ENCODE measurements at regions not wholly inside any gene's neighbourhood (a gene's known extent, or its start where the extent isn't known, plus 50 kb on each side); places are given as distances from the start of the nearest gene placed in this dataset.

- DNase-seq (ENCODE audit: insufficient read length, low spot score) (no peak), FAIRE-seq (no peak)
- TF ChIP-seq CTCF (IDR thresholded peaks at IDR 0.05; ENCODE audit: insufficient read depth, missing control alignments), result no peak
Observed at GRCh38 chr4:122973465-122973864, 51.1 kb upstream of the NUDT6 start.

GRCh38 chr4:122976111-122976510 lies 53.7 kb upstream of the NUDT6 start:
- no peak for FAIRE-seq
- no peak for DNase-seq (ENCODE audit: insufficient read length, low spot score)
- TF ChIP-seq CTCF (IDR thresholded peaks at IDR 0.05; ENCODE audit: insufficient read depth, missing control alignments), result no peak

- no peak for FAIRE-seq
- no peak for TF ChIP-seq CTCF (IDR thresholded peaks at IDR 0.05; ENCODE audit: insufficient read depth, missing control alignments)
- no peak for DNase-seq (ENCODE audit: insufficient read length, low spot score)
Observed at GRCh38 chr4:122977103-122977502, 54.7 kb upstream of the NUDT6 start.

GRCh38 chr4:122978109-122978508 lies 55.7 kb upstream of the NUDT6 start:
- TF ChIP-seq CTCF (IDR thresholded peaks at IDR 0.05; ENCODE audit: insufficient read depth, missing control alignments), result no peak
- DNase-seq (ENCODE audit: insufficient read length, low spot score) (no peak), FAIRE-seq (no peak)

GRCh38 chr4:122978789-122979188 lies 56.4 kb upstream of the NUDT6 start:
- no peak for TF ChIP-seq CTCF (IDR thresholded peaks at IDR 0.05; ENCODE audit: insufficient read depth, missing control alignments)
- no peak for FAIRE-seq
- no peak for DNase-seq (ENCODE audit: insufficient read length, low spot score)

- FAIRE-seq, result no peak
- TF ChIP-seq CTCF (IDR thresholded peaks at IDR 0.05; ENCODE audit: insufficient read depth, missing control alignments), result no peak
- no peak for DNase-seq (ENCODE audit: insufficient read length, low spot score)
Observed at GRCh38 chr4:122980860-122981259, 58.5 kb upstream of the NUDT6 start.

- no peak for FAIRE-seq
- no peak for TF ChIP-seq CTCF (IDR thresholded peaks at IDR 0.05; ENCODE audit: insufficient read depth, missing control alignments)
- DNase-seq (ENCODE audit: insufficient read length, low spot score), result no peak
Observed at GRCh38 chr4:122988696-122989095, 66.3 kb upstream of the NUDT6 start.
